HEK293 (cell line): ENCODE measurements at regions not wholly inside any gene's neighbourhood (a gene's known extent, or its start where the extent isn't known, plus 50 kb on each side); places are given as distances from the start of the nearest gene placed in this dataset.

Source experiments
- ATF2 ChIP-seq: fragments of 450-650 bp; formaldehyde crosslinking; IDR thresholded peaks from 2 replicates; pipeline ENCODE4 v1.5.1; 2016; ENCODE audit warnings: missing biosample characterization, missing genetic modification characterization, low read depth
- KLF17 ChIP-seq: fragments of 450-650 bp; formaldehyde crosslinking; IDR thresholded peaks from 2 replicates; pipeline ENCODE4 v1.5.1; 2016; ENCODE audit warnings: missing biosample characterization, missing genetic modification characterization
- KLF9 ChIP-seq: fragments of 450-650 bp; formaldehyde crosslinking; IDR thresholded peaks from 2 replicates; pipeline ENCODE4 v1.5.1; 2016; ENCODE audit warnings: missing biosample characterization, missing genetic modification characterization, low read depth
- REST ChIP-seq: fragments of 450-650 bp; formaldehyde crosslinking; IDR thresholded peaks from 2 replicates; pipeline ENCODE4 v1.5.1; 2016; ENCODE audit warnings: missing biosample characterization, missing genetic modification characterization
- TRIM28 ChIP-seq: IDR thresholded peaks from 2 replicates; pipeline ENCODE4 v1.6.1; 2011; ENCODE audit warnings: low read length, control low read depth, borderline replicate concordance
- ZNF16 ChIP-seq: fragments of 450-650 bp; formaldehyde crosslinking; IDR thresholded peaks from 2 replicates; pipeline ENCODE4 v1.5.1; 2016; ENCODE audit warnings: low read depth, missing biosample characterization, missing genetic modification characterization
- ZNF311 ChIP-seq: fragments of 450-650 bp; formaldehyde crosslinking; IDR thresholded peaks from 2 replicates; pipeline ENCODE4 v1.5.1; 2017; ENCODE audit warnings: missing biosample characterization, missing genetic modification characterization, borderline replicate concordance
- ZNF391 ChIP-seq: fragments of 450-650 bp; formaldehyde crosslinking; IDR thresholded peaks from 2 replicates; pipeline ENCODE4 v1.5.1; 2016; ENCODE audit warnings: low read depth, missing biosample characterization, missing genetic modification characterization, borderline replicate concordance
- ZSCAN5A ChIP-seq: fragments of 450-650 bp; formaldehyde crosslinking; IDR thresholded peaks from 2 replicates; pipeline ENCODE4 v1.5.1; 2016; ENCODE audit warnings: missing biosample characterization, missing genetic modification characterization
- TF ChIP-seq, protein P1 (sequence below): fragments of 450-650 bp; formaldehyde crosslinking; IDR thresholded peaks from 2 replicates; pipeline ENCODE4 v1.5.1; 2016; ENCODE audit warnings: missing biosample characterization, missing genetic modification characterization

DNA sequence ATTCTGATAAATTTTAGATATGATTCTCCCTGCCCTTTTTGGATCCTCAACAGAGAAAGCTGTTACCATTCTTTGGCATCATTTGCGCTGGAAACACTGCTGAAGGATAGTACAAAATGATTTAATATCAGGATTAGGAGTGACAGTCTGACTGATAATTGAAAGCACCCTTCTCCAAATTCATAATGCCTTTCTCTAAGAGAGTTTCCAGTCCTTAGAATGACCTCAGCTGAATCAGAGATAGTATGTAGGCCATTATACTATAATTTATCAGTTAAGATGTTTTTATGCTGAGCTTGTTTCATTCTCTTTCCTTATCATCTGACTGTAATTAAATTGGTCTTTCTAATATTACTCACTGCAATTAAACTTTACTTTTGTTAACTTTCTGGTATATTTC is 166.7 kb downstream of the ZNF326 start:
- TF ChIP-seq, protein P1, sequence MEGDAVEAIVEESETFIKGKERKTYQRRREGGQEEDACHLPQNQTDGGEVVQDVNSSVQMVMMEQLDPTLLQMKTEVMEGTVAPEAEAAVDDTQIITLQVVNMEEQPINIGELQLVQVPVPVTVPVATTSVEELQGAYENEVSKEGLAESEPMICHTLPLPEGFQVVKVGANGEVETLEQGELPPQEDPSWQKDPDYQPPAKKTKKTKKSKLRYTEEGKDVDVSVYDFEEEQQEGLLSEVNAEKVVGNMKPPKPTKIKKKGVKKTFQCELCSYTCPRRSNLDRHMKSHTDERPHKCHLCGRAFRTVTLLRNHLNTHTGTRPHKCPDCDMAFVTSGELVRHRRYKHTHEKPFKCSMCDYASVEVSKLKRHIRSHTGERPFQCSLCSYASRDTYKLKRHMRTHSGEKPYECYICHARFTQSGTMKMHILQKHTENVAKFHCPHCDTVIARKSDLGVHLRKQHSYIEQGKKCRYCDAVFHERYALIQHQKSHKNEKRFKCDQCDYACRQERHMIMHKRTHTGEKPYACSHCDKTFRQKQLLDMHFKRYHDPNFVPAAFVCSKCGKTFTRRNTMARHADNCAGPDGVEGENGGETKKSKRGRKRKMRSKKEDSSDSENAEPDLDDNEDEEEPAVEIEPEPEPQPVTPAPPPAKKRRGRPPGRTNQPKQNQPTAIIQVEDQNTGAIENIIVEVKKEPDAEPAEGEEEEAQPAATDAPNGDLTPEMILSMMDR, result no peak
- TF ChIP-seq TRIM28 (no peak), ZNF391 (no peak), ZSCAN5A (tag by site-specific recombination) (no peak), KLF9 (tag by site-specific recombination) (no peak), ZNF311 (no peak), ATF2 (tag by site-specific recombination) (no peak), KLF17 (tag by site-specific recombination) (no peak), ZNF16 (tag by site-specific recombination) (no peak), REST (tag by site-specific recombination) (no peak)
